ENCODE measurements at regions not wholly inside any gene's neighbourhood (a gene's known extent, or its start where the extent isn't known, plus 50 kb on each side); places are given as distances from the start of the nearest gene placed in this dataset.

DNA sequence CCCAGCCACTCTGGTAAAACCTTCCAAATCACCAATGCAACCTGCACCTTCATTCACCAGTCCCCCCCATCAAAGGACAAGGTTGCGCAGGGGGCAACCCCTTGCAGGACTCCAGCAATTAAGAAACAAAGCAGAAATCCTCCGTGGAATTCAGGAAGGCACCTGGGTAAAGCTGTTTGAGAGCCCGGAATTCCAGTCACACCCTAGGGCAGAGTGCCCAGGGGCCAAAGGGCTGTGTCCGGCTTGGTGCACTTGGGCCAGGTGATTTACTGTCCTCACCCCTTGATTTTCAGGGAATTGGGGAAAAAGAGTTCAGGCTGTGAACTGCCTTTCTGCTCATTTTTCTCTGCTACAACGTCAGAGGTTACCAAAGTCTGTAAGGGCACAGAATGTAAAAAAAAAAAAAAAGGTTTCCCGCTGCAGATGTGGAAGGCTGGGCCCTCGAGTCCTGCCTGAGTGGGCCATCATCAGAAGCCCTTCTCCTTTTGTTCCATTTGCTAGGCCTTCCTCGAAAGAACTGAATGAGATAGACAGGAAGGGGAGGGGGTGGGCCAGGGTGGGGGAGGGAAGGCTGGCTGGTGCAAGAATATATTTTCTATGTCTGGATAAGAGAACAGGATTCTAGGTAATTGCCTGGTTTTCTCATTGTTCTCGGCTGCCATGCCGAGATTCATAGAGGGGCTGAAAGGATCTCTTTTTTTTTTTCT lies 266.5 kb upstream of the PSMD7 start:
- TF ChIP-seq, protein P1, sequence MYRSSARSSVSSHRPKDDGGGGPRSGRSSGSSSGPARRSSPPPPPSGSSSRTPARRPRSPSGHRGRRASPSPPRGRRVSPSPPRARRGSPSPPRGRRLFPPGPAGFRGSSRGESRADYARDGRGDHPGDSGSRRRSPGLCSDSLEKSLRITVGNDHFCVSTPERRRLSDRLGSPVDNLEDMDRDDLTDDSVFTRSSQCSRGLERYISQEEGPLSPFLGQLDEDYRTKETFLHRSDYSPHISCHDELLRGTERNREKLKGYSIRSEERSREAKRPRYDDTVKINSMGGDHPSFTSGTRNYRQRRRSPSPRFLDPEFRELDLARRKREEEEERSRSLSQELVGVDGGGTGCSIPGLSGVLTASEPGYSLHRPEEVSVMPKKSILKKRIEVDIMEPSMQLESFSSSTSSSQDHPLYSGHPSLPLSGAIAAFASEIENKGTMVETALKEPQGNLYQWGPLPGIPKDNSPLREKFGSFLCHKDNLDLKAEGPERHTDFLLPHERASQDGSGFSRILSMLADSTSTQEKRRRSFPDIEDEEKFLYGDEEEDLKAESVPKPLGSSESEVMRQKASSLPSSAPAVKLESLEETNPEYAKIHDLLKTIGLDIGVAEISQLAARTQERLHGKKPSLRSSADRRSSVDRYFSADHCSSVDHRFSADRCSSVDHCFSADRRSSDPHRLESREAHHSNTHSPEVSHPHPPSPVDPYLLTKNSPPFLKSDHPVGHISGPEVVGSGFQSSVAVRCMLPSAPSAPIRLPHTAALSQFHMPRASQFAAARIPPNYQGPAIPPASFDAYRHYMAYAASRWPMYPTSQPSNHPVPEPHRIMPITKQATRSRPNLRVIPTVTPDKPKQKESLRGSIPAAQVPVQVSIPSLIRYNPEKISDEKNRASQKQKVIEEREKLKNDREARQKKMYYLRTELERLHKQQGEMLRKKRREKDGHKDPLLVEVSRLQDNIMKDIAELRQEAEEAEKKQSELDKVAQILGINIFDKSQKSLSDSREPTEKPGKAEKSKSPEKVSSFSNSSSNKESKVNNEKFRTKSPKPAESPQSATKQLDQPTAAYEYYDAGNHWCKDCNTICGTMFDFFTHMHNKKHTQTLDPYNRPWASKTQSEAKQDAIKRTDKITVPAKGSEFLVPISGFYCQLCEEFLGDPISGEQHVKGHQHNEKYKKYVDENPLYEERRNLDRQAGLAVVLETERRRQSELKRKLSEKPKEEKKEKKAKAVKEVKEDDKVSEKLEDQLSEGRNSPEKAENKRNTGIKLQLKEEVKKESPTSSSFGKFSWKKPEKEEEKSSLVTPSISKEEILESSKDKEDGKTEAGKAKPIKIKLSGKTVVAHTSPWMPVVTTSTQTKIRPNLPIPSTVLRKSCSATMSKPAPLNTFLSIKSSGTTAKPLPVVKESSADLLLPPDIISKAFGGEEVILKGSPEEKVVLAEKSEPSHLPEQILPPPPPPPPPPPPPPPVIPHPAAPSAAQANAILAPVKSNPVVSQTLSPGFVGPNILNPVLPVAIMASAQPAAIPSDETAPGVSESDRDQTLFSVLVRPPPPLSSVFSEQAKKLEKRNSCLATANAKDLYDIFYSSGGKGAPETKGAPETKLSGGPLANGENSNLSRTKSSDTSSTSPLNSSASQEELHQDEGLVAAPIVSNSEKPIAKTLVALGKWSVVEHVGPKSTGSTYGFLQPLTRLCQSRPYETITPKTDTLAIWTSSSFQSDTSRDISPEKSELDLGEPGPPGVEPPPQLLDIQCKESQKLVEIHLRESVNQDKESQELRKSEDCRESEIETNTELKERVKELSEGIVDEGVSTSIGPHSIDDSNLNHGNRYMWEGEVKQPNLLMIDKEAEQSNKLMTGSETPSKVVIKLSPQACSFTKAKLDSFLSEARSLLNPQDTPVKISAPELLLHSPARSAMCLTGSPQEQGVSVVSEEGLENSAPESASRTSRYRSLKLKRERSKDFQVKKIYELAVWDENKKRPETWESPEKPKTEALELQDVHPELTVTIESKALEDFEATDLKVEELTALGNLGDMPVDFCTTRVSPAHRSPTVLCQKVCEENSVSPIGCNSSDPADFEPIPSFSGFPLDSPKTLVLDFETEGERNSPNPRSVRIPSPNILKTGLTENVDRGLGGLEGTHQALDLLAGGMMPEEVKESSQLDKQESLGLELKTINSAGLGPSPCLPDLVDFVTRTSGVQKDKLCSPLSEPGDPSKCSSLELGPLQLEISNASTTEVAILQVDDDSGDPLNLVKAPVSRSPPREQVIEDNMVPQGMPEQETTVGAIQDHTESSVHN (CRISPR knock-in tag; IDR thresholded peaks at IDR 0.05), result no peak
- TF ChIP-seq ZFX (CRISPR knock-in tag; IDR thresholded peaks at IDR 0.05; ENCODE audit: low read depth) (no peak), CTCF (CRISPR knock-in tag; IDR thresholded peaks at IDR 0.05) (no peak), ZNF598 (CRISPR knock-in tag; IDR thresholded peaks at IDR 0.05; ENCODE audit: borderline replicate concordance) (no peak), KLF16 (CRISPR knock-in tag; IDR thresholded peaks at IDR 0.05) (no peak), ZNF20 (CRISPR knock-in tag; IDR thresholded peaks at IDR 0.05) (no peak), GTF2F1 (IDR thresholded peaks at IDR 0.05; ENCODE audit: low read length) (no peak), SUZ12 (IDR thresholded peaks at IDR 0.05; ENCODE audit: low read depth, low read length) (no peak), NR2C2 (CRISPR knock-in tag; IDR thresholded peaks at IDR 0.05; ENCODE audit: borderline replicate concordance) (no peak)
- TF ChIP-seq, protein P2, sequence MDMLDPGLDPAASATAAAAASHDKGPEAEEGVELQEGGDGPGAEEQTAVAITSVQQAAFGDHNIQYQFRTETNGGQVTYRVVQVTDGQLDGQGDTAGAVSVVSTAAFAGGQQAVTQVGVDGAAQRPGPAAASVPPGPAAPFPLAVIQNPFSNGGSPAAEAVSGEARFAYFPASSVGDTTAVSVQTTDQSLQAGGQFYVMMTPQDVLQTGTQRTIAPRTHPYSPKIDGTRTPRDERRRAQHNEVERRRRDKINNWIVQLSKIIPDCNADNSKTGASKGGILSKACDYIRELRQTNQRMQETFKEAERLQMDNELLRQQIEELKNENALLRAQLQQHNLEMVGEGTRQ (IDR thresholded peaks at IDR 0.05; ENCODE audit: low read depth, low read length), result no peak
- TF ChIP-seq, protein P2 (CRISPR knock-in tag; IDR thresholded peaks at IDR 0.05; ENCODE audit: borderline replicate concordance), result no peak

All from HepG2 (cell line).